Loucy (cell line): ENCODE measurements at regions not wholly inside any gene's neighbourhood (a gene's known extent, or its start where the extent isn't known, plus 50 kb on each side); places are given as distances from the start of the nearest gene placed in this dataset.

Experiments
- CTCF ChIP-seq: fragments of 200-600 bp; sonication (generic); conservative IDR thresholded peaks from 2 replicates; pipeline ENCODE4 v1.5.1; 2014; ENCODE audit warnings: mild to moderate bottlenecking, antibody characterized with exemption, low read length
- EZH2phosphoT487 ChIP-seq: fragments of 200-600 bp; IDR thresholded peaks from 2 replicates; pipeline ENCODE4 v1.6.1; 2018; ENCODE audit warnings: antibody characterized with exemption, mild to moderate bottlenecking, moderate library complexity, borderline replicate concordance

DNA sequence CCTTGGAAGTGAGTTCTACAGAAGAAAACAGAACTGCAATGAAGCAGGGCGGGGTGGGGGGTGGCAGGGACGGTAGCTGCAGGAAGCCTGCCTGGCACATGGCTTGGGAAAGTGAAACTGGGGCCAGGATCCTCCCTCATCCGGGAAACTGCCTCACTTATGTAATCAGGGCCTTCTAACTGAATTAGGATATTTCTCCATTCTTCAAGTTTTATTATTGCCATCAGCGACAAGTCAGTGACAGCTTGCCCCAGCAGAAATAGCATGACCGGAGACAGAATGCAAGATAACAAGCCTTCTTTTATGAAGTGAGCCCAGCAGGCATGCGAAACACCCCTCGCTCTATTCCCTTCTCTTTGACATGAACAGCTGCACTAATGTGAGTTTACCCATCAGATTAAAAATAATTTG lies 77.5 kb upstream of the CACUL1 start:
- TF ChIP-seq CTCF: no peak
- TF ChIP-seq EZH2phosphoT487: no peak
